GM19239 (cell line): ENCODE measurements at regions not wholly inside any gene's neighbourhood (a gene's known extent, or its start where the extent isn't known, plus 50 kb on each side); places are given as distances from the start of the nearest gene placed in this dataset.
"Not testable (repeated sequence)": the region's sequence is repeated elsewhere in the genome, so short reads cannot be mapped to it uniquely, and the experiment has no call there.

ENCODE experiments used
- DNase-seq: peaks from one replicate; pipeline ENCODE4 v3.0.0; 2011; ENCODE audit warnings: low spot score; ENCODE audit not compliant: insufficient read length
- FAIRE-seq: peaks from 2 replicates; lab custom pipeline; 2011; peaks lifted over from hg19 to GRCh38; lab: Jason Lieb, UNC

GRCh38 chr5:53397845-53398244, 82.6 kb upstream of the FST start:
- no peak for DNase-seq
- no peak for FAIRE-seq

GRCh38 chr5:53399926-53400697, 80.3 kb upstream of the FST start:
- DNase-seq (no peak), FAIRE-seq (no peak)

- FAIRE-seq: no peak
- no peak for DNase-seq
Measured at GRCh38 chr5:53403291-53403690, 77.1 kb upstream of the FST start.

GRCh38 chr5:53403758-53404157, 76.7 kb upstream of the FST start:
- DNase-seq: no peak
- no peak for FAIRE-seq

- FAIRE-seq: no peak
- DNase-seq: no peak
Measured at GRCh38 chr5:53405396-53405795, 75.0 kb upstream of the FST start.

- no peak for FAIRE-seq
- DNase-seq: no peak
Measured at GRCh38 chr5:53406630-53407316, 73.7 kb upstream of the FST start.

- FAIRE-seq: no peak
- DNase-seq: no peak
Measured at GRCh38 chr5:53407373-53407772, 73.1 kb upstream of the FST start.

- FAIRE-seq (no peak), DNase-seq (no peak)
Measured at GRCh38 chr5:53411388-53411787, 69.0 kb upstream of the FST start.

- FAIRE-seq: not testable (repeated sequence)
Measured at GRCh38 chr5:53412499-53412898, 67.9 kb upstream of the FST start.

GRCh38 chr5:53416144-53416738, 64.2 kb upstream of the FST start:
- FAIRE-seq (no peak), DNase-seq (no peak)

More at GRCh38 chr5:53412499-53412898, 67.9 kb upstream of the FST start:
- not testable (repeated sequence) for DNase-seq

GRCh38 chr5:53418409-53418808, 62.0 kb upstream of the FST start:
- FAIRE-seq: no peak
- DNase-seq: no peak

GRCh38 chr5:53418826-53419658, 61.4 kb upstream of the FST start:
- no peak for FAIRE-seq
- DNase-seq: no peak

- DNase-seq: no peak
- FAIRE-seq: no peak
Measured at GRCh38 chr5:53422539-53422938, 57.9 kb upstream of the FST start.

- no peak for DNase-seq
- FAIRE-seq: no peak
Measured at GRCh38 chr5:53423724-53424123, 56.7 kb upstream of the FST start.

GRCh38 chr5:53424686-53425615, 55.5 kb upstream of the FST start:
- FAIRE-seq: no peak
- DNase-seq: no peak

GRCh38 chr5:53425687-53426511, 54.5 kb upstream of the FST start:
- DNase-seq (no peak), FAIRE-seq (no peak)

- DNase-seq: no peak
- FAIRE-seq: no peak
Measured at GRCh38 chr5:53426512-53426830, 54.0 kb upstream of the FST start.

GRCh38 chr5:53426878-53427277, 53.6 kb upstream of the FST start:
- no peak for FAIRE-seq
- DNase-seq: no peak

GRCh38 chr5:53427965-53428364, 52.5 kb upstream of the FST start:
- DNase-seq (no peak), FAIRE-seq (no peak)
